ENCODE measurements at regions not wholly inside any gene's neighbourhood (a gene's known extent, or its start where the extent isn't known, plus 50 kb on each side); places are given as distances from the start of the nearest gene placed in this dataset.

DNA sequence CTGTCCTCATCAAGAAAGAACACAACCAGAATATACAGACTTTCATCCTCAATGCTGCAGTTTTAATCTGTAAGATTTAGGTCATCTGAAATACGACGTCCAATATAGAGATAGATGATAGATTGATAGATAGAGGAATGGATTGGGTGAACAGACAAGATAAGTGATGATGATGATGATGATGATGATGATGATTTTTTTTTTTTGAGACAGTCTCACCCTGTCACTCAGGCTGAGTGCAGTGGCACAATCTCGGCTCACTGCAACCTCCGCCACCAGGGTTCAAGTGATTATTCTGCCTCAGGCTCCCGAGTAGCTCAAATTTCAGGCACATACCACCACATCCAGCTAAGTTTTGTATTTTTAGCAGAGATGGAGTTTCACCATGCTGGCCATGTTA, 56.3 kb upstream of the ADAMTS18 start:
- TF ChIP-seq, protein P1, sequence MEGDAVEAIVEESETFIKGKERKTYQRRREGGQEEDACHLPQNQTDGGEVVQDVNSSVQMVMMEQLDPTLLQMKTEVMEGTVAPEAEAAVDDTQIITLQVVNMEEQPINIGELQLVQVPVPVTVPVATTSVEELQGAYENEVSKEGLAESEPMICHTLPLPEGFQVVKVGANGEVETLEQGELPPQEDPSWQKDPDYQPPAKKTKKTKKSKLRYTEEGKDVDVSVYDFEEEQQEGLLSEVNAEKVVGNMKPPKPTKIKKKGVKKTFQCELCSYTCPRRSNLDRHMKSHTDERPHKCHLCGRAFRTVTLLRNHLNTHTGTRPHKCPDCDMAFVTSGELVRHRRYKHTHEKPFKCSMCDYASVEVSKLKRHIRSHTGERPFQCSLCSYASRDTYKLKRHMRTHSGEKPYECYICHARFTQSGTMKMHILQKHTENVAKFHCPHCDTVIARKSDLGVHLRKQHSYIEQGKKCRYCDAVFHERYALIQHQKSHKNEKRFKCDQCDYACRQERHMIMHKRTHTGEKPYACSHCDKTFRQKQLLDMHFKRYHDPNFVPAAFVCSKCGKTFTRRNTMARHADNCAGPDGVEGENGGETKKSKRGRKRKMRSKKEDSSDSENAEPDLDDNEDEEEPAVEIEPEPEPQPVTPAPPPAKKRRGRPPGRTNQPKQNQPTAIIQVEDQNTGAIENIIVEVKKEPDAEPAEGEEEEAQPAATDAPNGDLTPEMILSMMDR (IDR thresholded peaks at IDR 0.05) = no peak
- TF ChIP-seq POLR2A (IDR thresholded peaks at IDR 0.05) = no peak
